ENCODE measurements at regions not wholly inside any gene's neighbourhood (a gene's known extent, or its start where the extent isn't known, plus 50 kb on each side); places are given as distances from the start of the nearest gene placed in this dataset.

- no peak for TF ChIP-seq POLR2A (IDR thresholded peaks at IDR 0.05)
- TF ChIP-seq CTCF (IDR thresholded peaks at IDR 0.05): no peak
These were observed 390.3 kb downstream of the GPD2 start for GRCh38 chr2:156826341-156826933.

Data from heart left ventricle (tissue), 13 donors.